ENCODE measurements at regions not wholly inside any gene's neighbourhood (a gene's known extent, or its start where the extent isn't known, plus 50 kb on each side); places are given as distances from the start of the nearest gene placed in this dataset.
"Not testable (repeated sequence)": the region's sequence is repeated elsewhere in the genome, so short reads cannot be mapped to it uniquely, and the experiment has no call there.

DNA sequence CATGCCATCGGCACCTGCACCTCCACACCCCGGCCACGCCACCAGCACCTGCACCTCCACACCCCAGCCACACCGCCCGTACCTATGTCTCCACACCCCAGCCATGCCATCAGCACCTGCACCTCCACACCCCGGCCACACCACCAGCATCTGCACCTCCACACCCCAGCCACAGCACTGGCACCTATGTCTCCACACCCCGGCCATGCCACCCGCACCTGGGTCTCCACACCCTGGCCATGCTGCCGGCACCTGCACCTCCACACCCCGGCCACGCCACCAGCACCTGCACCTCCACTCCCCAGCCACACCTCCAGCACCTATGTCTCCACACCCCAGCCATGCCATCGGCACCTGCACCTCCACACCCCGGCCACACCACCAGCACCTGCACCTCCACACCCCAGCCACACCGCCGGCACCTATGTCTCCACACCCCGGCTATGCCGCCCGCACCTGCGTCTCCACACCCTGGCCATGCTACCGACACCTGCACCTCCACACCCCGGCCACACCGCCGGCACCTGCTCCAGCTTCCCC is 390.3 kb upstream of the MYT1L start:
- Histone ChIP-seq H3K9me3 (ENCODE audit: control insufficient read depth in 5 of 5, low read length in 5 of 5) (no peaks in the 10 kb centered on the region), H3K9ac (ENCODE audit: low read length in 5 of 5) (no peak overlapping the region)

DNA sequence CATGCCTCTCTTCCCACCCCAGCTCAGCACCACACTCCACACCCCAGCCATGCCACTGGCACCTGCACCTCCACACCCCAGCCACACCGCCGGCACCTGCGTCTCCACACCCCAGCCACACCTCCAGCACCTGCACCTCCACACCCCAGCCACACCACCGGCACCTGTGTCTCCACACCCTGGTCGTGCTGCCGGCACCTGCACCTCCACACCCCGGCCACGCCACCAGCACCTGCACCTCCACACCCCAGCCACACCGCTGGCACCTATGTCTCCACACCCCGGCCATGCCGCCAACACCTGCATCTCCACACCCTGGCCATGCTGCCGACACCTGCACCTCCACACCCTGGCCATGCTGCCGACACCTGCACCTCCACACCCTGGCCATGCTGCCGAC is 389.7 kb upstream of the MYT1L start:
- not testable (repeated sequence) for H3K9ac ChIP-seq (ENCODE audit: low read length in 5 of 5); H3K4me1 ChIP-seq (ENCODE audit: control insufficient read depth in 5 of 5, insufficient read depth in 5 of 5, low read length in 5 of 5); H3K4me3 ChIP-seq (ENCODE audit: low read depth in 1 of 5, low read length in 5 of 5); H3K36me3 ChIP-seq (ENCODE audit: control insufficient read depth in 5 of 5, insufficient read depth in 5 of 5, low read length in 5 of 5); H3K9me3 ChIP-seq (ENCODE audit: control insufficient read depth in 5 of 5, low read length in 5 of 5); H3K27ac ChIP-seq (ENCODE audit: low read depth, low read length); H3K27me3 ChIP-seq (ENCODE audit: control insufficient read depth in 5 of 5, insufficient read depth in 4 of 5, low read length in 5 of 5)

More for the DNA sequence above, 390.3 kb upstream of the MYT1L start:
- Histone ChIP-seq H3K4me3 (ENCODE audit: low read depth in 1 of 5, low read length in 5 of 5) (no peak overlapping the region), H3K4me1 (ENCODE audit: control insufficient read depth in 5 of 5, insufficient read depth in 5 of 5, low read length in 5 of 5) (no peaks in the 10 kb centered on the region), H3K36me3 (ENCODE audit: control insufficient read depth in 5 of 5, insufficient read depth in 5 of 5, low read length in 5 of 5) (no peaks in the 10 kb centered on the region), H3K27ac (ENCODE audit: low read depth, low read length) (no peak overlapping the region), H3K27me3 (ENCODE audit: control insufficient read depth in 5 of 5, insufficient read depth in 4 of 5, low read length in 5 of 5) (peaks cover 0 to 4% (median 0%) of the 10 kb centered on the region in 5 donors)

DNA sequence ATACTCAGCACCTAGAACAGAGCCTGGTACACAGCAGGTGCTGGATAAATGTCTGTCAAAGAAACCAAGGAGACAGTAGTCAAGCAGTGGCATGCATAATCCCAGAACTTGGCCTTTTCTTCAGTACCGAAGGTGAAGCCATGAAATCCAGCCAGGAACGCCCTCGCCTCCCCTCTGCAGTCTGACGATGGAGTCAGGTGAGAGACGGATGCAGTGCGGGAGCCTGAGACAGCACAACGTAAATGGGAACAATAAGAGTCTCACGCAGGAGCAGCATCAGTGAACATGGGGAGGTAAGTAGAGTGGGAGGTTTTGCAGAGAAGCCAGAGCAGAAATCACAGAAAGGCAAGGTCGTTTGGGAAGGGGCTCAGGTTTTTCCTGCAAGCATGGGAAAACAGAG is 389.3 kb upstream of the MYT1L start:
- H3K27ac ChIP-seq (ENCODE audit: low read depth, low read length) = no peak overlapping the region
- H3K9ac ChIP-seq (ENCODE audit: low read length in 5 of 5) = no peak overlapping the region
- H3K36me3 ChIP-seq (ENCODE audit: control insufficient read depth in 5 of 5, insufficient read depth in 5 of 5, low read length in 5 of 5) = no peaks in the 10 kb centered on the region
- no peaks in the 10 kb centered on the region for H3K4me1 ChIP-seq (ENCODE audit: control insufficient read depth in 5 of 5, insufficient read depth in 5 of 5, low read length in 5 of 5)
- no peaks in the 10 kb centered on the region for H3K9me3 ChIP-seq (ENCODE audit: control insufficient read depth in 5 of 5, low read length in 5 of 5)
- H3K4me3 ChIP-seq (ENCODE audit: low read depth in 1 of 5, low read length in 5 of 5) = no peak overlapping the region
- H3K27me3 ChIP-seq (ENCODE audit: control insufficient read depth in 5 of 5, insufficient read depth in 4 of 5, low read length in 5 of 5) = peaks cover 0 to 2% (median 0%) of the 10 kb centered on the region in 5 donors

DNA sequence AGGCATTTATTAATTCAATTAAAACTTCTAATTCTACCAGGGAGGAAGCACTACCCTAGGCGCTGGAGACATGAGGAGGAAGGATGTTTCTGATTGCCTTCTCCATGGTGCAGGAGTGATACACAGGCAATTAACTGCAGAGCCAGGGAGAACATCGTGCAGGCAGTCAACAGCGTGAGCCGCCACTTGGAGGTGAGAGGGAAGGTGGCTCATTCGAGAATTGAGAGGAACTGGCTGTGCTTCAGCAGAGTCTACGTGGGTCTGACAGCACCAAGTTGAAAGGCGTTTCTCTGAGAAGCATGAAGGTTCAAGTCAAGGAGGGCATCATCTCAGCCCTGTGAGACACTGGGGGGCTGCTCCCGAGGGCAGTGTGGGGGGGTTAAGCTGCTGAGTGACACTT is 388.7 kb upstream of the MYT1L start:
- Histone ChIP-seq H3K4me3 (ENCODE audit: low read depth in 1 of 5, low read length in 5 of 5) (no peak overlapping the region), H3K4me1 (ENCODE audit: control insufficient read depth in 5 of 5, insufficient read depth in 5 of 5, low read length in 5 of 5) (no peaks in the 10 kb centered on the region), H3K27me3 (ENCODE audit: control insufficient read depth in 5 of 5, insufficient read depth in 4 of 5, low read length in 5 of 5) (peaks cover 0 to 4% (median 0%) of the 10 kb centered on the region in 5 donors), H3K9ac (ENCODE audit: low read length in 5 of 5) (no peak overlapping the region), H3K27ac (ENCODE audit: low read depth, low read length) (no peak overlapping the region), H3K36me3 (ENCODE audit: control insufficient read depth in 5 of 5, insufficient read depth in 5 of 5, low read length in 5 of 5) (no peaks in the 10 kb centered on the region), H3K9me3 (ENCODE audit: control insufficient read depth in 5 of 5, low read length in 5 of 5) (no peaks in the 10 kb centered on the region)

DNA sequence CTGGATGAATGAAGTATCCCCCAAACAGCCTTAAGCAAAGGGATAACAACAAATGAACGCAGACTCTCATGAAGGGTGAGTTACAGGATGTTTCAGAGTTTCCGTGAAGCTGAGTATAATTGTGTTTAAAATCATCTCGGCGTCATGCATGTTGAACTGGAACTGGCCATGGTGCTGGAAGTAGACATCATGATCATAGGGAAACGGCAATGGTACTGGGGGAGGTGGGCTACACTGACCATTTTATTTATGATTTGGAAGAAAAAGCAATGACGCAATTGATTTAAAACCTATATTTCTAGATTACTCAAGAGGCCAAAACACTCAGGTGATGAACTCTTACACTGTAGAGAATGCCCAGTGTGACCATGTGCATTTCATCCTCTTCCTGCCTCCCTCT is 387.9 kb upstream of the MYT1L start:
- no peak overlapping the region for H3K9ac ChIP-seq (ENCODE audit: low read length in 5 of 5)
- H3K27ac ChIP-seq (ENCODE audit: low read depth, low read length) = no peak overlapping the region
- no peaks in the 10 kb centered on the region for H3K36me3 ChIP-seq (ENCODE audit: control insufficient read depth in 5 of 5, insufficient read depth in 5 of 5, low read length in 5 of 5)
- H3K4me1 ChIP-seq (ENCODE audit: control insufficient read depth in 5 of 5, insufficient read depth in 5 of 5, low read length in 5 of 5) = no peaks in the 10 kb centered on the region
- no peak overlapping the region for H3K4me3 ChIP-seq (ENCODE audit: low read depth in 1 of 5, low read length in 5 of 5)
- peaks cover 0 to 4% (median under 1%) of the 10 kb centered on the region in 5 donors for H3K27me3 ChIP-seq (ENCODE audit: control insufficient read depth in 5 of 5, insufficient read depth in 4 of 5, low read length in 5 of 5)
- no peaks in the 10 kb centered on the region for H3K9me3 ChIP-seq (ENCODE audit: control insufficient read depth in 5 of 5, low read length in 5 of 5)

DNA sequence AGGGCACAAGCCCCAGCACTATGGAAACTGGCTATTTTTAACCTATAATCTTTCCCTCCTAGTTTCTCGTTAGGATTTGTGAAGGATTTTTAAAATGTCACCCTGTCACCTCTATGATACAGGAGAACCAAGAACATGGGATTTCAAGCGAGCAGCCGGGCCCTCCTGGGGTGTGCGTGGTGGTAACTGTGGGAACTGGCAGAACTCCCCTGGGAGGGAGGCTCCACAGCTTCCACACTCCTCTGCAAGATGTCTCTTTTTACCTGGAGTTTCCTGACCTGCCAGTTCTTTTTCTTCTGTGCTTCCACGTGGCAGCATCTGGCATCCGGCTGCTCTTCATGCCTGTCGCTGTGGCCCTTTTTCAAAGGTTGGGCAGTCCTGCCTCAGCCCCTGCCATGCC is 386.3 kb upstream of the MYT1L start:
- H3K9ac ChIP-seq (ENCODE audit: low read length in 5 of 5) = no peak overlapping the region

DNA sequence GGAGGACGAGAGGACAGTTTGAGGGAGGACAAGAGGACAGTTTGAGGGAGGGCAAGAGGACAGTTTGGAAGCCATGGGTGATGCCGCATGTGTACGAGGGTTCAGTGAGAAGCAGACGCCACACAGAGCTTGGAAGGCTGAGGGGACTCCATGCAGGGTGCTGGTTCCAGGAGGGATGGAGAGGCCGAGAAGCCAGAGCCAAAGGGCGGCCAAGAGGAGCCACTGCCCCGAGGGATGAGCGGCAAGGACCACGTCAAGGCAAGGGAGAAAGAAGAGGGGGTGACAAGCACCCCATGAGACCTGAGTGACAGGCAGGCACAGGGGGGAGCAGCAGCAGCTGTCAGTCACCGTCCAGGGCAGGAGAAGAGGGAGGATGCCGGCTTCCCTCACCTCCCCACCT is 385.7 kb upstream of the MYT1L start:
- Histone ChIP-seq H3K4me3 (ENCODE audit: low read depth in 1 of 5, low read length in 5 of 5) (no peak overlapping the region), H3K36me3 (ENCODE audit: control insufficient read depth in 5 of 5, insufficient read depth in 5 of 5, low read length in 5 of 5) (no peaks in the 10 kb centered on the region), H3K27me3 (ENCODE audit: control insufficient read depth in 5 of 5, insufficient read depth in 4 of 5, low read length in 5 of 5) (peaks cover 4 to 12% (median 6%) of the 10 kb centered on the region in 5 donors), H3K27ac (ENCODE audit: low read depth, low read length) (no peak overlapping the region), H3K9me3 (ENCODE audit: control insufficient read depth in 5 of 5, low read length in 5 of 5) (no peaks in the 10 kb centered on the region), H3K4me1 (ENCODE audit: control insufficient read depth in 5 of 5, insufficient read depth in 5 of 5, low read length in 5 of 5) (no peaks in the 10 kb centered on the region), H3K9ac (ENCODE audit: low read length in 5 of 5) (no peak overlapping the region)

More for the DNA sequence above, 386.3 kb upstream of the MYT1L start:
- H3K4me1 ChIP-seq (ENCODE audit: control insufficient read depth in 5 of 5, insufficient read depth in 5 of 5, low read length in 5 of 5) = no peaks in the 10 kb centered on the region
- H3K36me3 ChIP-seq (ENCODE audit: control insufficient read depth in 5 of 5, insufficient read depth in 5 of 5, low read length in 5 of 5) = no peaks in the 10 kb centered on the region
- peaks cover 0 to 7% (median 5%) of the 10 kb centered on the region in 5 donors for H3K27me3 ChIP-seq (ENCODE audit: control insufficient read depth in 5 of 5, insufficient read depth in 4 of 5, low read length in 5 of 5)
- no peaks in the 10 kb centered on the region for H3K9me3 ChIP-seq (ENCODE audit: control insufficient read depth in 5 of 5, low read length in 5 of 5)
- no peak overlapping the region for H3K27ac ChIP-seq (ENCODE audit: low read depth, low read length)
- H3K4me3 ChIP-seq (ENCODE audit: low read depth in 1 of 5, low read length in 5 of 5) = no peak overlapping the region

DNA sequence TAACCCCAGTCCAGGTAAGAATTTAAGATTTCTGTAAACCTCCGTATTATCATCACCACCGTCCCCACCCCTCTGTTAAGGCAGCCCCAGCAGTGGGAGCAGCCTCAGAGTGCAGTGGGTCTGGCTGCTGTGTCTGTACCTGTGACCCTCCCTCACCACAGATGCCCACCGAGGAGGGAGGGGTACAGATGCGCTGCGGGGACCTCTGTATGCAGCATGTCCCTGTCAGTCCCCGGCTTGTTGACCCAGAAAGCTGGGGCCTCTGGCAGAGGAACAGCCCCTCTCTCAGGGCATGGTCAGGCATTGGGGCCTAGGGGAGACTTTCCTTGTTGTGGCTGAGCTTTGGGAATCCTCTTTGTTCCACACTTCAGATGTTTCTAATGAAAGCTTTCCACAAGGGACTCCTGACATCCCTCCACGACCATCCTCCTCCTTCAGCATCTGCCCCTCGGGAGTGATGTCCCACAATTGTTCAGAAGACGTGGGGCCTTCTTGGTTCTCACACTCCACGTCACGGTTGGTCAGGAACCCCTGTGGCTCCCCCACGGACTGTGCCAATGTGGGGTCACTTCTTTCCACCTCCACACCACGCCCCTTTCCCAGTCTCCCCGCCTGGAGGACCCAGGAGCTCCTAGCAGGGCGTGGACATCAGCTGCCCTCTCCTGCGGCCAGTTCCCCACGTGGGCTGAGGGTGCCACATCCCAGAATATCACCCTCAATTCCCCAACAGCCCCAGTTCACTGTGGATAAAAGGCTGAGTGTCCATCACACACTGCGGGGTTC is 384.2 kb upstream of the MYT1L start:
- Histone ChIP-seq H3K27ac (ENCODE audit: low read depth, low read length) (no peak overlapping the region), H3K4me3 (ENCODE audit: low read depth in 1 of 5, low read length in 5 of 5) (no peak overlapping the region), H3K9me3 (ENCODE audit: control insufficient read depth in 5 of 5, low read length in 5 of 5) (no peaks in the 10 kb centered on the region), H3K36me3 (ENCODE audit: control insufficient read depth in 5 of 5, insufficient read depth in 5 of 5, low read length in 5 of 5) (no peaks in the 10 kb centered on the region), H3K9ac (ENCODE audit: low read length in 5 of 5) (no peak overlapping the region), H3K4me1 (ENCODE audit: control insufficient read depth in 5 of 5, insufficient read depth in 5 of 5, low read length in 5 of 5) (no peaks in the 10 kb centered on the region), H3K27me3 (ENCODE audit: control insufficient read depth in 5 of 5, insufficient read depth in 4 of 5, low read length in 5 of 5) (peaks cover 4 to 14% (median 7%) of the 10 kb centered on the region in 5 donors)

DNA sequence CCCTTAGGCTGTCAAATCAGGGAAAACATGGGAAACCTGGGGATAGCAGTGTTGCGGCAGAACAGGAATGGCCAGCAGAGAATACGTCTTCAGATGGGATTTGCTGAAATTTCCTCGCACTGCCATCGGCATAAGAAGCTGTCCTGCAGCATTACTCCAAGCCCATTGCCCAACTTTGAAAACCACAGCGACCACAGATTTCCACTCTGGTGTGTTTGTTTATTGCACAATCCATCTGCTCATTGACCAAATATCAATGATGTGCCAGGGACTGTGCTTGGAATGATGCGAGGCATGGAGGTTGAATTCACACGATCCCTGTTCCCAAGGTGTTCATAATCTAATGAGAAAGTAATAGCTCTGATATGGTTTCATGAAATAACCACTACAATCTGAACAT is 383.3 kb upstream of the MYT1L start:
- peaks cover 5 to 20% (median 15%) of the 10 kb centered on the region in 5 donors for H3K27me3 ChIP-seq (ENCODE audit: control insufficient read depth in 5 of 5, insufficient read depth in 4 of 5, low read length in 5 of 5)
- no peaks in the 10 kb centered on the region for H3K4me1 ChIP-seq (ENCODE audit: control insufficient read depth in 5 of 5, insufficient read depth in 5 of 5, low read length in 5 of 5)
- no peaks in the 10 kb centered on the region for H3K36me3 ChIP-seq (ENCODE audit: control insufficient read depth in 5 of 5, insufficient read depth in 5 of 5, low read length in 5 of 5)
- H3K9ac ChIP-seq (ENCODE audit: low read length in 5 of 5) = no peak overlapping the region
- no peak overlapping the region for H3K4me3 ChIP-seq (ENCODE audit: low read depth in 1 of 5, low read length in 5 of 5)
- no peak overlapping the region for H3K27ac ChIP-seq (ENCODE audit: low read depth, low read length)
- no peaks in the 10 kb centered on the region for H3K9me3 ChIP-seq (ENCODE audit: control insufficient read depth in 5 of 5, low read length in 5 of 5)

DNA sequence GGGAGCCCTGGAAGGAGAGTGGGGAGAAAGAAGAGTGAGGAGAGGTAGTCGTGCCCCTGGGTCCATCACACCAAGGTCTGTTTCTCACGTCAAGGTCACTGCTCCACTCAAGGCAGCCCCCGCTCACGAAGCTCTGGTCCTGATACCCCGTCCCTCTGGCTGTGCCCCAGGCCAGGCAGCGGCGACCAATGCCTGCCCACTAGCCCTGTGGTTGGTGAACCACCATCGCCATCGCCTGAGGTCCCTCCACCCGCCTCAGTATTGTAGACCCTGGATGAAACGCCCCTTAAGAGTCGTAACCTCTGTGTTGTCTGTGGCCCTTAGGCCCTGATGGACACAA is 378.3 kb upstream of the MYT1L start:
- Histone ChIP-seq H3K9me3 (ENCODE audit: control insufficient read depth in 5 of 5, low read length in 5 of 5) (no peaks in the 10 kb centered on the region), H3K9ac (ENCODE audit: low read length in 5 of 5) (no peak overlapping the region), H3K27ac (ENCODE audit: low read depth, low read length) (no peak overlapping the region), H3K27me3 (ENCODE audit: control insufficient read depth in 5 of 5, insufficient read depth in 4 of 5, low read length in 5 of 5) (peaks cover 14 to 39% (median 24%) of the 10 kb centered on the region in 5 donors), H3K36me3 (ENCODE audit: control insufficient read depth in 5 of 5, insufficient read depth in 5 of 5, low read length in 5 of 5) (no peaks in the 10 kb centered on the region), H3K4me3 (ENCODE audit: low read depth in 1 of 5, low read length in 5 of 5) (no peak overlapping the region), H3K4me1 (ENCODE audit: control insufficient read depth in 5 of 5, insufficient read depth in 5 of 5, low read length in 5 of 5) (no peaks in the 10 kb centered on the region)
